Progenitor cell of endocrine pancreas (in vitro differentiated cells): ENCODE measurements at regions not wholly inside any gene's neighbourhood (a gene's known extent, or its start where the extent isn't known, plus 50 kb on each side); places are given as distances from the start of the nearest gene placed in this dataset.

Experiments used
- DNase-seq: peaks from one replicate; pipeline ENCODE4 v3.0.0; 2021; ENCODE audit warnings: low spot score; ENCODE audit not compliant: unreplicated experiment
- H3K27ac Mint-ChIP-seq: 2 replicates; pipeline ENCODE4 v1.8.0; 2021; ENCODE audit warnings: mild to moderate bottlenecking, moderate library complexity, mixed read lengths
- H3K27me3 Mint-ChIP-seq: 2 replicates; pipeline ENCODE4 v1.8.0; 2021; ENCODE audit warnings: mixed read lengths
- H3K36me3 Mint-ChIP-seq: 2 replicates; pipeline ENCODE4 v1.8.0; 2022; ENCODE audit warnings: mixed read lengths; ENCODE audit not compliant: insufficient read depth
- H3K4me1 Mint-ChIP-seq: 2 replicates; pipeline ENCODE4 v1.8.0; 2021; ENCODE audit warnings: low read depth, mixed read lengths
- H3K4me3 Mint-ChIP-seq: 2 replicates; pipeline ENCODE4 v1.8.0; 2021; ENCODE audit warnings: low read depth, mild to moderate bottlenecking, moderate library complexity, mixed read lengths
- H3K9me3 Mint-ChIP-seq: 2 replicates; pipeline ENCODE4 v1.8.0; 2021; ENCODE audit warnings: low read depth, mixed read lengths
- TF ChIP-seq, protein P1 (sequence below): fragments of 200-600 bp; sonication (generic); IDR thresholded peaks from one replicate; pipeline ENCODE4 v1.5.0; 2021; ENCODE audit warnings: antibody characterized with exemption, mild to moderate bottlenecking; ENCODE audit not compliant: unreplicated experiment

DNA sequence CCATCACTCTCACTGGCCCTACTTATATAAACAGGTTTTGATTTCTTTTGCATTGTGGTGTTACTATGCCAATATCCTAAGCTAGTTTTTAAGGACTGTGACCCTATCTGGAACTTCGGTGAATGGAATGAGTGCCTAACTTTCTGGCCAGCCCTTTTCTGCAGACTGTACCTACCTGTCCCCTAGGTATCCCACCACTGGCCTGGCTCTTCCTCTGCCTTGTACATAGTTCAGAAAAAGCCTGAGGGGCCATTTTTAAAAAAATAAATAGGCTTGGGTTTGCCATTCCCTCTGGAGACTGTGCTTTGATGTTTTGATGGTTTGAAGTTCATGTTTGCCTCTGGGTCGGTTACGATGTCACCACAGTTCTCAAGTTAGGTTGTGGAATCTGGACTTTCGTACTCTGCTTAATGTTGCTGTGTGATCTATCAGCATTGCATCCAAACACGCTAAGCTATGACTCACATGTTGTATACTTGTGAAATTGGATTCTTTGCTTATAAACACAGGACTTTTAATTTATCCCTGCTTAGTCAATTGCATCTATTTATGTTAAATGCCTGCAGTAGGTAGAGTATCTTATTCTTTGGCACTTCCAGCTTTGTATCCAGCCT is 182.0 kb downstream of the ANKRD50 start:
- H3K27me3 Mint-ChIP-seq = no peaks in the 10 kb centered on the region
- peaks cover 10% of the 10 kb centered on the region for H3K4me1 Mint-ChIP-seq
- H3K4me3 Mint-ChIP-seq = no peak overlapping the region
- TF ChIP-seq, protein P1, sequence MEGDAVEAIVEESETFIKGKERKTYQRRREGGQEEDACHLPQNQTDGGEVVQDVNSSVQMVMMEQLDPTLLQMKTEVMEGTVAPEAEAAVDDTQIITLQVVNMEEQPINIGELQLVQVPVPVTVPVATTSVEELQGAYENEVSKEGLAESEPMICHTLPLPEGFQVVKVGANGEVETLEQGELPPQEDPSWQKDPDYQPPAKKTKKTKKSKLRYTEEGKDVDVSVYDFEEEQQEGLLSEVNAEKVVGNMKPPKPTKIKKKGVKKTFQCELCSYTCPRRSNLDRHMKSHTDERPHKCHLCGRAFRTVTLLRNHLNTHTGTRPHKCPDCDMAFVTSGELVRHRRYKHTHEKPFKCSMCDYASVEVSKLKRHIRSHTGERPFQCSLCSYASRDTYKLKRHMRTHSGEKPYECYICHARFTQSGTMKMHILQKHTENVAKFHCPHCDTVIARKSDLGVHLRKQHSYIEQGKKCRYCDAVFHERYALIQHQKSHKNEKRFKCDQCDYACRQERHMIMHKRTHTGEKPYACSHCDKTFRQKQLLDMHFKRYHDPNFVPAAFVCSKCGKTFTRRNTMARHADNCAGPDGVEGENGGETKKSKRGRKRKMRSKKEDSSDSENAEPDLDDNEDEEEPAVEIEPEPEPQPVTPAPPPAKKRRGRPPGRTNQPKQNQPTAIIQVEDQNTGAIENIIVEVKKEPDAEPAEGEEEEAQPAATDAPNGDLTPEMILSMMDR = no peak
- H3K9me3 Mint-ChIP-seq = no peaks in the 10 kb centered on the region
- no peaks in the 10 kb centered on the region for H3K36me3 Mint-ChIP-seq
- peak overlapping the region; percentile 8 for H3K27ac Mint-ChIP-seq
- DNase-seq = no peak

DNA sequence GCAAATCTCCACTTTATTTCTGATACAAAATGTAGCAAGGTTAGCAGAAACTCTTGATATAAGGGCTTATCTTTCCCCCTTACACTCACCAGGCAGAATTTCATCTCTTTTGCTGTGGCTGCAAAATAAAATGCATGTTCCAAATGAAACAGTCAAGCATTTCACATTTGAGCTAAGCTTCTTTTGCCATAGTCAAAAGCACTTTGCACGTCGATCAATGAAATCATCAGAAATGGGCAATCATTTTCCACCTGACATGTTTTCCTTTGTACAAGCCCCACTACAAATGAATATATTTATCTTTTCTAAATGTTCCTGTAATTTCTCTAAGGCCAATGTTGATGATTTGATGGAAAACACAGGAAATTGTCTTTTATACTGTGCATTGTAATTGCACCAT is 178.4 kb downstream of the ANKRD50 start:
- H3K9me3 Mint-ChIP-seq = no peaks in the 10 kb centered on the region
- H3K4me3 Mint-ChIP-seq = no peak overlapping the region
- peaks cover 8% of the 10 kb centered on the region for H3K4me1 Mint-ChIP-seq
- H3K36me3 Mint-ChIP-seq = no peaks in the 10 kb centered on the region
- no peak for DNase-seq
- TF ChIP-seq, protein P1 = no peak
- H3K27me3 Mint-ChIP-seq = no peaks in the 10 kb centered on the region
- H3K27ac Mint-ChIP-seq = no peak overlapping the region

DNA sequence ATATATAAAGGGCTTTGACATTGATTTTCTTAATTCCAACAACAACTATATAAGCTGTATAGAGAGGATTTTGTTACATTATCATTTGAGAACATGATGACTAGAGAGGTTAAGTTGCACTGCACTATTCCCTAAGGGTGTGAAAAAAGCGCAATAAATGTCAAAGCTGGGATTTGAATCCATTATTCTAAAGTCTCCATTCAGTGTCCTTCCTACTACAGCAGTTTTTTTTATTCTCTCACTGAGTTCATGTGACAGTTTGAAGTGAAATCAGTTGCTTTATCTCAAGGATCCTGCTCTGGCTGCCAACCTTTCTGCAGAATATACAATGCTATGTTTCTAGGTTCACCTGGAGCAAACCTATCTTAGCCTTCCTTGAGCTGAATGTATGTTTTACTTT is 177.5 kb downstream of the ANKRD50 start:
- no peaks in the 10 kb centered on the region for H3K27me3 Mint-ChIP-seq
- H3K36me3 Mint-ChIP-seq = no peaks in the 10 kb centered on the region
- no peak overlapping the region for H3K27ac Mint-ChIP-seq
- no peak overlapping the region for H3K4me3 Mint-ChIP-seq
- peaks cover 8% of the 10 kb centered on the region for H3K4me1 Mint-ChIP-seq
- H3K9me3 Mint-ChIP-seq = no peaks in the 10 kb centered on the region
- TF ChIP-seq, protein P1 = no peak
- no peak for DNase-seq

DNA sequence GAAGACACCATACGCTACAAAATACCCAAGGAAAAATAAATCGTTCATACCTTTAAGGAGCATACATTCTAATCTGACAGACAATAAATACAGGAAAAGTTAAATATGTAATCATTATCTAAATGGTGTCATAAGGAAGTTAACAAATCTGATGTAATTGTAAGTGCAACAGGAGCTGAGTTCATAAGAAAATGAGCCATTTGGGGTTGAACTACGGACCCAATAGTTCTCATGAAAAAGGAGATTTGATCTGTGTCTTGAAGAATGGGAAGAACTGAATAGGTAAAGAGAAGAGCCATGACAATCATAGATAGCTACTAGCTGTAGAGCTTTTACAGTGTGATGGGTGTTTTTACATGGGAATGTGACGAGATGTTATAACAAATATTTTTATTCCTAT is 175.6 kb downstream of the ANKRD50 start:
- H3K4me3 Mint-ChIP-seq = no peak overlapping the region
- DNase-seq = no peak
- no peaks in the 10 kb centered on the region for H3K9me3 Mint-ChIP-seq

DNA sequence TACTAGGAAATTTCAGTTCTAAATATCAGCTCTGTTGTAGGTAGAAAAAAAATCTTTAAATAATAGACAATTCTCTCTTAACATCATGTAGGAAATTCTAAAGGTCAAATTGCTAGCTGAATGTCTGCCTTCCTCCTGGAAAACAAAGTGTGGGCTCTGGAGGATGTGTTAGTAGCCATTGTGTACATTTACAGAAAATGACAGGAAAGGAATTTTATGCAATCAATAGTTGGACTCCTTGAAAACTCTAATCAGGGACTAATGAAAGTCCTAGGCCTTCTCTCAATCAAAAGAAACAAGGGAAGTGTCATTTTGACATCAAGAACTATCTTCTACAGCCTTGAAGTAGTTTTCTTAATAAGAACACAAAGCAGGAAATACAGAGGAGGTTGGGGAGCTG is 174.6 kb downstream of the ANKRD50 start:
- H3K4me1 Mint-ChIP-seq = peaks cover 8% of the 10 kb centered on the region
- TF ChIP-seq, protein P1 = no peak
- no peaks in the 10 kb centered on the region for H3K27me3 Mint-ChIP-seq
- H3K27ac Mint-ChIP-seq = no peak overlapping the region
- H3K4me3 Mint-ChIP-seq = no peak overlapping the region
- H3K36me3 Mint-ChIP-seq = no peaks in the 10 kb centered on the region
- peaks cover under 1% of the 10 kb centered on the region for H3K9me3 Mint-ChIP-seq
- no peak for DNase-seq

More for the DNA sequence above, 175.6 kb downstream of the ANKRD50 start:
- Mint-ChIP-seq H3K4me1 (peaks cover 8% of the 10 kb centered on the region), H3K36me3 (no peaks in the 10 kb centered on the region), H3K27me3 (no peaks in the 10 kb centered on the region), H3K27ac (no peak overlapping the region)
- TF ChIP-seq, protein P1 = no peak
